Uterus (tissue), 2 donors: ENCODE measurements at regions not wholly inside any gene's neighbourhood (a gene's known extent, or its start where the extent isn't known, plus 50 kb on each side); places are given as distances from the start of the nearest gene placed in this dataset.

Source experiments
- CTCF ChIP-seq, 4 experiments: fragments of 200-600 bp in 2 of 4; fragments of 450-650 bp in 2 of 4; sonication (generic) in 2 of 4; IDR thresholded peaks; one replicate each; pipeline ENCODE4 v1.5.1; 2016 to 2019; ENCODE audit warnings: antibody characterized with exemption in 4 of 4, mild to moderate bottlenecking in 2 of 4, moderate library complexity in 1 of 4
- POLR2A ChIP-seq, 2 donors: fragments of 450-650 bp; IDR thresholded peaks; one replicate each; pipeline ENCODE4 v1.6.1; 2016; ENCODE audit warnings: antibody characterized with exemption in 2 of 2, mild to moderate bottlenecking in 1 of 2, moderate library complexity in 1 of 2

GRCh38 chr1:29789910-29790247, 553.6 kb downstream of the PTPRU start:
- TF ChIP-seq CTCF (IDR thresholded peaks at IDR 0.05) (no peak), POLR2A (IDR thresholded peaks at IDR 0.05) (no peak)
